Ascending aorta (tissue), 2 donors: ENCODE measurements at regions not wholly inside any gene's neighbourhood (a gene's known extent, or its start where the extent isn't known, plus 50 kb on each side); places are given as distances from the start of the nearest gene placed in this dataset.
"Not testable (repeated sequence)": the region's sequence is repeated elsewhere in the genome, so short reads cannot be mapped to it uniquely, and the experiment has no call there.

Source experiments
- DNase-seq, 2 donors: peaks; one replicate each; pipeline ENCODE4 v3.0.0-alpha.2; 2019; ENCODE audit warnings: low spot score in 2 of 2
- H3K27ac ChIP-seq, 2 donors: fragments of 200-600 bp; sonication (generic); one replicate each; pipeline ENCODE4 v1.5.1; 2016 to 2017; ENCODE audit warnings: mild to moderate bottlenecking in 1 of 2
- H3K27me3 ChIP-seq: fragments of 200-600 bp; sonication (generic); one replicate; pipeline ENCODE4 v1.5.1; 2017
- H3K36me3 ChIP-seq, 2 donors: fragments of 200-600 bp; sonication (generic); one replicate each; pipeline ENCODE4 v1.5.1; 2016
- H3K4me1 ChIP-seq, 2 donors: fragments of 200-600 bp; sonication (generic); one replicate each; pipeline ENCODE4 v1.5.1; 2016 to 2017; ENCODE audit warnings: mild to moderate bottlenecking in 1 of 2
- H3K4me3 ChIP-seq, 2 donors: fragments of 200-600 bp; sonication (generic); one replicate each; pipeline ENCODE4 v1.5.1; 2016 to 2017; ENCODE audit warnings: mild to moderate bottlenecking in 1 of 2
- H3K9me3 ChIP-seq, 2 donors: fragments of 200-600 bp; sonication (generic); one replicate each; pipeline ENCODE4 v1.5.1; 2016
- intact Hi-C: fragments of 100-400 bp; cut with DNase I; formaldehyde crosslinking; loops from one replicate; pipeline ENCODE4 v1.15.1; 2023
- TF ChIP-seq, protein P1 (sequence below), 3 experiments: fragments of 200-600 bp in 2 of 3; fragments of 450-650 bp in 1 of 3; sonication (generic) in 2 of 3; IDR thresholded peaks; one replicate each; pipeline ENCODE4 v1.5.1; 2016 to 2019; ENCODE audit warnings: antibody characterized with exemption in 3 of 3, mild to moderate bottlenecking in 1 of 3, moderate library complexity in 1 of 3

GRCh38 chr5:160496334-160496733 lies 74.7 kb downstream of the PTTG1 start:
- no peaks in the 10 kb centered on the region for H3K4me1 ChIP-seq
- no peaks in the 10 kb centered on the region for H3K36me3 ChIP-seq
- TF ChIP-seq, protein P1, sequence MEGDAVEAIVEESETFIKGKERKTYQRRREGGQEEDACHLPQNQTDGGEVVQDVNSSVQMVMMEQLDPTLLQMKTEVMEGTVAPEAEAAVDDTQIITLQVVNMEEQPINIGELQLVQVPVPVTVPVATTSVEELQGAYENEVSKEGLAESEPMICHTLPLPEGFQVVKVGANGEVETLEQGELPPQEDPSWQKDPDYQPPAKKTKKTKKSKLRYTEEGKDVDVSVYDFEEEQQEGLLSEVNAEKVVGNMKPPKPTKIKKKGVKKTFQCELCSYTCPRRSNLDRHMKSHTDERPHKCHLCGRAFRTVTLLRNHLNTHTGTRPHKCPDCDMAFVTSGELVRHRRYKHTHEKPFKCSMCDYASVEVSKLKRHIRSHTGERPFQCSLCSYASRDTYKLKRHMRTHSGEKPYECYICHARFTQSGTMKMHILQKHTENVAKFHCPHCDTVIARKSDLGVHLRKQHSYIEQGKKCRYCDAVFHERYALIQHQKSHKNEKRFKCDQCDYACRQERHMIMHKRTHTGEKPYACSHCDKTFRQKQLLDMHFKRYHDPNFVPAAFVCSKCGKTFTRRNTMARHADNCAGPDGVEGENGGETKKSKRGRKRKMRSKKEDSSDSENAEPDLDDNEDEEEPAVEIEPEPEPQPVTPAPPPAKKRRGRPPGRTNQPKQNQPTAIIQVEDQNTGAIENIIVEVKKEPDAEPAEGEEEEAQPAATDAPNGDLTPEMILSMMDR (IDR thresholded peaks at IDR 0.05): no peak
- no peak overlapping the region for H3K27ac ChIP-seq
- no peak overlapping the region for H3K4me3 ChIP-seq
- H3K9me3 ChIP-seq: no peaks in the 10 kb centered on the region
- H3K27me3 ChIP-seq: no peaks in the 10 kb centered on the region
- no peak for DNase-seq
- intact Hi-C loops: no loop called here

DNA sequence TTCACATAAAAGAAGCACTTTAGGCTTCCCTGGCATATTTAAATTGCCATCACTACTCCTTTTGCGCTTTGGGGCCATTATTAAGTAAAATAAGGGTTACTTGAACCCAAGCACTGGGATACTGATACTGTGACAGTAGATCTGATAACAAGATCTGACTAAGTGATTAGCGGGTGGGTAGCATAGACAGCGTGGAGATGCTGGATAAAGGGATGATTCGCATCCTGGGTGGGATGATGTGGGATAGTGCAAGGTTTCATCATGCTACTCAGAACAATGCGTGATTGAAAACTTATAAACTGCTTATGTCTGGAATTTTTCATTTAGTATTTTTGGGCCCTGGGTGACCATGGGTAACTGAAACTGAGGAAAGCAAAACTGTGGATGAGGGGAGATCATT lies 75.1 kb downstream of the PTTG1 start:
- DNase-seq: no peak
- Histone ChIP-seq H3K4me1 (no peaks in the 10 kb centered on the region), H3K36me3 (no peaks in the 10 kb centered on the region), H3K4me3 (no peak overlapping the region), H3K9me3 (no peaks in the 10 kb centered on the region), H3K27ac (no peak overlapping the region), H3K27me3 (no peaks in the 10 kb centered on the region)
- intact Hi-C loops: no loop called here
- TF ChIP-seq, protein P1 (IDR thresholded peaks at IDR 0.05): no peak

GRCh38 chr5:160497878-160498277 lies 76.2 kb downstream of the PTTG1 start:
- H3K4me1 ChIP-seq: no peaks in the 10 kb centered on the region
- H3K9me3 ChIP-seq: no peaks in the 10 kb centered on the region
- TF ChIP-seq, protein P1 (IDR thresholded peaks at IDR 0.05): no peak
- no peak for DNase-seq
- no peaks in the 10 kb centered on the region for H3K27me3 ChIP-seq
- no peaks in the 10 kb centered on the region for H3K36me3 ChIP-seq
- H3K4me3 ChIP-seq: no peak overlapping the region
- no peak overlapping the region for H3K27ac ChIP-seq
- intact Hi-C loops: no loop called here

GRCh38 chr5:160498441-160499043 lies 76.9 kb downstream of the PTTG1 start:
- H3K27me3 ChIP-seq, H3K4me3 ChIP-seq, H3K4me1 ChIP-seq, H3K36me3 ChIP-seq, DNase-seq, intact Hi-C loops, H3K27ac ChIP-seq, H3K9me3 ChIP-seq: not testable (repeated sequence)

- no peaks in the 10 kb centered on the region for H3K4me1 ChIP-seq
- no peak overlapping the region for H3K27ac ChIP-seq
- no peak for DNase-seq
- no peaks in the 10 kb centered on the region for H3K27me3 ChIP-seq
- H3K9me3 ChIP-seq: no peaks in the 10 kb centered on the region
- intact Hi-C loops: no loop called here
- TF ChIP-seq, protein P1 (IDR thresholded peaks at IDR 0.05): no peak
- no peaks in the 10 kb centered on the region for H3K36me3 ChIP-seq
- no peak overlapping the region for H3K4me3 ChIP-seq
Measured at GRCh38 chr5:160500786-160501779, 79.4 kb downstream of the PTTG1 start.

DNA sequence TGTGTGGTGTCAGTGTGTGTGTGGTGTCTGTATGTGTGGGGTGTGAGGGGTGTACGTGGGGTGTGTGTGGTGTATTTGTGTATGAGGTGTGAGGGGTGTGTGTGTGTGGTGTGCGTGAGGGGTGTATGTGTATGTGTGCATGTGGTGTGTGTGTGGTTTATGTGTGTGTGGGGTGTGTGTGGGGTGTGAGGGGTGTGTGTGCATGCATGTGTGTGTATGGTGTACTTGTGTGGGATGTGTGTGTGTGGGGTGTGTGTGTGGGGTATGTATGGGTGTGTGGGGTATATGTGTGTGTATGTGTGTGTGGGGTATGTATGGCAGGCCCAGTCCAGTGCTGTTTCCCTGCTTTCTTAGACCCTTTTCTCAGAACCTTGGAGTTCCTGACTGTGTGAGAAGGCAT lies 83.3 kb downstream of the PTTG1 start:
- no peak for DNase-seq
- Histone ChIP-seq H3K36me3 (no peaks in the 10 kb centered on the region), H3K4me1 (peaks cover 0 to 4% of the 10 kb centered on the region in 2 donors), H3K27me3 (no peaks in the 10 kb centered on the region), H3K4me3 (no peak overlapping the region), H3K9me3 (no peaks in the 10 kb centered on the region), H3K27ac (no peak overlapping the region)
- intact Hi-C loops: no loop called here
- TF ChIP-seq, protein P1 (IDR thresholded peaks at IDR 0.05): no peak
